Upper lobe of left lung (tissue), 6 donors: ENCODE measurements at regions not wholly inside any gene's neighbourhood (a gene's known extent, or its start where the extent isn't known, plus 50 kb on each side); places are given as distances from the start of the nearest gene placed in this dataset.

Experiments used
- ATAC-seq, 2 donors: fragments of 200-7000 bp; cut with Tn5 transposase; one replicate each; pipeline ENCODE4 v1.9.1; 2022; ENCODE audit warnings: mild to moderate bottlenecking in 2 of 2, moderate library complexity in 2 of 2; ENCODE audit not compliant: low FRiP score in 2 of 2
- DNase-seq, 2 donors: peaks; one replicate each; pipeline ENCODE4 v3.0.0-alpha.2; 2019 to 2020
- H3K27ac ChIP-seq, 4 donors: fragments of 200-600 bp; sonication (generic); one replicate each; pipeline ENCODE4 v1.5.1; 2016 to 2019
- H3K27me3 ChIP-seq, 4 donors: fragments of 200-600 bp; sonication (generic); one replicate each; pipeline ENCODE4 v1.5.1; 2017 to 2019
- H3K36me3 ChIP-seq, 4 donors: fragments of 200-600 bp; sonication (generic); one replicate each; pipeline ENCODE4 v1.5.1; 2016 to 2019
- H3K4me1 ChIP-seq, 4 donors: fragments of 200-600 bp; sonication (generic); one replicate each; pipeline ENCODE4 v1.5.1; 2018 to 2019
- H3K4me3 ChIP-seq, 4 donors: fragments of 200-600 bp; sonication (generic); one replicate each; pipeline ENCODE4 v1.5.1; 2017 to 2019; ENCODE audit warnings: mild to moderate bottlenecking in 2 of 4, moderate library complexity in 1 of 4
- H3K9me3 ChIP-seq, 4 donors: fragments of 200-600 bp; sonication (generic); one replicate each; pipeline ENCODE4 v1.5.1; 2018 to 2019
- EP300 ChIP-seq, 4 donors: sonication (generic); formaldehyde crosslinking; IDR thresholded peaks; one replicate each; pipeline ENCODE4 v1.5.1; 2017; ENCODE audit warnings: antibody characterized with exemption in 4 of 4, control low read depth in 2 of 4
- POLR2A ChIP-seq, 4 donors: fragments of 450-650 bp; IDR thresholded peaks; one replicate each; pipeline ENCODE4 v1.5.1; 2016 to 2017; ENCODE audit warnings: antibody characterized with exemption in 4 of 4, mild to moderate bottlenecking in 2 of 4
- POLR2AphosphoS5 ChIP-seq, 2 donors: sonication (generic); formaldehyde crosslinking; IDR thresholded peaks; one replicate each; pipeline ENCODE4 v1.5.1; 2017; ENCODE audit warnings: antibody characterized with exemption in 2 of 2
- WGBS, 2 donors: methylation state at CpG; one replicate each; pipeline ENCODE4 v1.1.5; 2017 to 2018; 5-methylcytosine and 5-hydroxymethylcytosine counted together
- TF ChIP-seq, protein P1 (sequence below), 6 experiments: fragments of 450-650 bp in 4 of 6; fragments of 200-600 bp in 2 of 6; sonication (generic) in 2 of 6; IDR thresholded peaks; one replicate each; pipeline ENCODE4 v1.5.1; 2016 to 2019; ENCODE audit warnings: antibody characterized with exemption in 6 of 6
- donor health status: DM: no; HTN: no; CAD: no; lungs with moderate emphysema.
- donor health status: DM: no; HTN: yes; CAD: no; lungs with severe emphysema.

- DNase-seq (no peak), ATAC-seq (no peak)
- Histone ChIP-seq H3K27me3 (no peaks in the 10 kb centered on the region), H3K36me3 (no peaks in the 10 kb centered on the region), H3K27ac (no peak overlapping the region), H3K4me3 (no peak overlapping the region), H3K9me3 (no peaks in the 10 kb centered on the region), H3K4me1 (no peaks in the 10 kb centered on the region)
- WGBS, 2 donors, result 78 to 83% methylated on average over 5 of the region's 5 CpGs
- TF ChIP-seq POLR2A (IDR thresholded peaks at IDR 0.05) (no peak), EP300 (IDR thresholded peaks at IDR 0.05) (no peak), POLR2AphosphoS5 (IDR thresholded peaks at IDR 0.05) (no peak)
Observed at GRCh38 chr10:128848810-128849209, 618.2 kb upstream of the MGMT start.

DNA sequence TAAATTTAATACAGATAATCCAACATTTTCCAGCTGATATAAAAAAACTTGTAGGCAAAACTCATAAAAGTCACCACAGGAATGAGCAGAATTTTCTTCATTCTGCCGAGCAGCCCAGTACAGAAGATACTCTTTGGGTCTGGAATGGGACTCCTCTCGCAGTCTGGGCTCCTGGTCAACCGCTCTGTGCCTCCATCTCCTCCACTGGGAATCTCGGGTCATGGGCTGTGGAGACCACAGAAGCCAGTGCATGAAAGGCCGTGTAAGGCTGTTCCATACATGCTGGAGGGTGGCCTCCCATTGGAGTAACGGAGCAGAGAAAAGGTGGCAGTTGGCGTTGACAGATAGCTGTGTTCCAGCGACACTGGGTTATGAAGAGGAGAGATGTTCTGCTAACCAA, 616.4 kb upstream of the MGMT start:
- Histone ChIP-seq H3K36me3 (no peaks in the 10 kb centered on the region), H3K4me1 (peaks cover 0 to 12% (median 5%) of the 10 kb centered on the region in 4 donors), H3K27me3 (no peaks in the 10 kb centered on the region), H3K27ac (no peak overlapping the region), H3K9me3 (no peaks in the 10 kb centered on the region), H3K4me3 (no peak overlapping the region)
- ATAC-seq, result no peak
- TF ChIP-seq POLR2AphosphoS5 (IDR thresholded peaks at IDR 0.05) (no peak), POLR2A (IDR thresholded peaks at IDR 0.05) (no peak), EP300 (IDR thresholded peaks at IDR 0.05) (no peak)
- TF ChIP-seq, protein P1, sequence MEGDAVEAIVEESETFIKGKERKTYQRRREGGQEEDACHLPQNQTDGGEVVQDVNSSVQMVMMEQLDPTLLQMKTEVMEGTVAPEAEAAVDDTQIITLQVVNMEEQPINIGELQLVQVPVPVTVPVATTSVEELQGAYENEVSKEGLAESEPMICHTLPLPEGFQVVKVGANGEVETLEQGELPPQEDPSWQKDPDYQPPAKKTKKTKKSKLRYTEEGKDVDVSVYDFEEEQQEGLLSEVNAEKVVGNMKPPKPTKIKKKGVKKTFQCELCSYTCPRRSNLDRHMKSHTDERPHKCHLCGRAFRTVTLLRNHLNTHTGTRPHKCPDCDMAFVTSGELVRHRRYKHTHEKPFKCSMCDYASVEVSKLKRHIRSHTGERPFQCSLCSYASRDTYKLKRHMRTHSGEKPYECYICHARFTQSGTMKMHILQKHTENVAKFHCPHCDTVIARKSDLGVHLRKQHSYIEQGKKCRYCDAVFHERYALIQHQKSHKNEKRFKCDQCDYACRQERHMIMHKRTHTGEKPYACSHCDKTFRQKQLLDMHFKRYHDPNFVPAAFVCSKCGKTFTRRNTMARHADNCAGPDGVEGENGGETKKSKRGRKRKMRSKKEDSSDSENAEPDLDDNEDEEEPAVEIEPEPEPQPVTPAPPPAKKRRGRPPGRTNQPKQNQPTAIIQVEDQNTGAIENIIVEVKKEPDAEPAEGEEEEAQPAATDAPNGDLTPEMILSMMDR (IDR thresholded peaks at IDR 0.05), result no peak
- no peak for DNase-seq
- 88% methylated on average over 8 of the region's 8 CpGs for WGBS, 2 donors

- peaks cover 0 to 12% (median 6%) of the 10 kb centered on the region in 4 donors for H3K4me1 ChIP-seq
- no peaks in the 10 kb centered on the region for H3K36me3 ChIP-seq
- H3K27ac ChIP-seq, result no peak overlapping the region
- ATAC-seq, result no peak
- no peaks in the 10 kb centered on the region for H3K9me3 ChIP-seq
- H3K4me3 ChIP-seq, result no peak overlapping the region
- H3K27me3 ChIP-seq, result no peaks in the 10 kb centered on the region
- 80 to 86% methylated on average over 2 of the region's 2 CpGs for WGBS, 2 donors
- DNase-seq, result no peak
- TF ChIP-seq, protein P1 (IDR thresholded peaks at IDR 0.05), result no peak
- no peak for TF ChIP-seq POLR2AphosphoS5 (IDR thresholded peaks at IDR 0.05)
- TF ChIP-seq POLR2A (IDR thresholded peaks at IDR 0.05), result no peak
- no peak for TF ChIP-seq EP300 (IDR thresholded peaks at IDR 0.05)
Observed at GRCh38 chr10:128851281-128851680, 615.8 kb upstream of the MGMT start.

- no peak overlapping the region for H3K27ac ChIP-seq
- no peak overlapping the region for H3K4me3 ChIP-seq
- DNase-seq, result no peak
- no peak for ATAC-seq
- H3K36me3 ChIP-seq, result no peaks in the 10 kb centered on the region
- TF ChIP-seq, protein P1 (IDR thresholded peaks at IDR 0.05), result no peak
- TF ChIP-seq EP300 (IDR thresholded peaks at IDR 0.05) (no peak), POLR2AphosphoS5 (IDR thresholded peaks at IDR 0.05) (no peak), POLR2A (IDR thresholded peaks at IDR 0.05) (no peak)
- no peaks in the 10 kb centered on the region for H3K27me3 ChIP-seq
- WGBS, 2 donors, result 61 to 67% methylated on average over 7 of the region's 7 CpGs
- peaks cover 0 to 12% (median 6%) of the 10 kb centered on the region in 4 donors for H3K4me1 ChIP-seq
- H3K9me3 ChIP-seq, result no peaks in the 10 kb centered on the region
Observed at GRCh38 chr10:128851726-128852125, 615.3 kb upstream of the MGMT start.

DNA sequence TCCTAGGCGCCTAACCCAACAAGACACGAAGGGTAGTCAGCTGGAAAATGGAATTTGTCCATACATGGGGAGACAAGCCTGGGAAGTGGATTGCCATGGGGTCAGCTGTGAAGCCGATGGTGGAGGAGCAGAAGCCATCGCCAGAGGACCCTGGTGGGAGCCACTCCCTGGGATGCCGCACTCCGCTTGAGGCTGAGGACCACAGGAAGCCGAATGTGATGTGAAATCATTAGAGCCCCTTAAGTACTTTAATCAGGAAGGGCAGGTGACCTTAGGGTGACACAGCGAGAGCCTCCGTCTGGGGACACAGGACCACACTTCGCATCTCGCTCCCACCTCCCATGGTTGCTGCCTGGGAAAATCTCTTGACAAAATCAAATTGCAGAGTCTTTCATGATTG, 614.6 kb upstream of the MGMT start:
- DNase-seq (no peak), ATAC-seq (no peak)
- no peak overlapping the region for H3K4me3 ChIP-seq
- H3K27me3 ChIP-seq, result no peaks in the 10 kb centered on the region
- WGBS, 2 donors, result 95% methylated on average over 11 of the region's 11 CpGs
- H3K4me1 ChIP-seq, result peaks cover 0 to 12% (median 6%) of the 10 kb centered on the region in 4 donors
- H3K27ac ChIP-seq, result no peak overlapping the region
- no peaks in the 10 kb centered on the region for H3K9me3 ChIP-seq
- H3K36me3 ChIP-seq, result no peaks in the 10 kb centered on the region
- TF ChIP-seq EP300 (IDR thresholded peaks at IDR 0.05), result no peak
- TF ChIP-seq, protein P1 (IDR thresholded peaks at IDR 0.05), result no peak
- TF ChIP-seq POLR2AphosphoS5 (IDR thresholded peaks at IDR 0.05), result no peak
- no peak for TF ChIP-seq POLR2A (IDR thresholded peaks at IDR 0.05)
